Karpas-422 (cell line): ENCODE measurements at regions not wholly inside any gene's neighbourhood (a gene's known extent, or its start where the extent isn't known, plus 50 kb on each side); places are given as distances from the start of the nearest gene placed in this dataset.
A peak's percentile ranks its signal among the peaks of the same experiment; 100 is the strongest.

Experiments
- DNase-seq: peaks from one replicate; pipeline ENCODE4 v3.0.0-alpha.2; 2015
- H2AFZ ChIP-seq: fragments of 200-600 bp; sonication (generic); 2 replicates; pipeline ENCODE4 v1.6.1; 2014; ENCODE audit warnings: antibody characterized with exemption, low read length, mixed read lengths
- H3K27ac ChIP-seq: fragments of 200-600 bp; sonication (generic); 2 replicates; pipeline ENCODE4 v1.5.1; 2014; ENCODE audit warnings: mild to moderate bottlenecking, low read length, moderate library complexity
- H3K27me3 ChIP-seq: fragments of 200-600 bp; sonication (generic); 2 replicates; pipeline ENCODE4 v1.6.1; 2014; ENCODE audit warnings: low read length, mixed read lengths
- H3K36me3 ChIP-seq: fragments of 200-600 bp; sonication (generic); 2 replicates; pipeline ENCODE4 v1.6.1; 2014; ENCODE audit warnings: low read length, mixed read lengths; ENCODE audit not compliant: insufficient read depth
- H3K4me1 ChIP-seq: fragments of 200-600 bp; sonication (generic); 2 replicates; pipeline ENCODE4 v1.6.1; 2014; ENCODE audit warnings: mild to moderate bottlenecking, low read length, mixed read lengths
- H3K4me2 ChIP-seq: fragments of 200-600 bp; sonication (generic); 2 replicates; pipeline ENCODE4 v1.6.1; 2014; ENCODE audit warnings: low read length, low read depth, mild to moderate bottlenecking; ENCODE audit not compliant: poor library complexity, severe bottlenecking
- H3K4me3 ChIP-seq: fragments of 200-600 bp; sonication (generic); 2 replicates; pipeline ENCODE4 v1.5.1; 2014; ENCODE audit warnings: mild to moderate bottlenecking, antibody characterized with exemption, low read length, mixed read lengths
- H3K79me2 ChIP-seq: fragments of 200-600 bp; sonication (generic); 2 replicates; pipeline ENCODE4 v1.6.1; 2014; ENCODE audit warnings: mild to moderate bottlenecking, low read length, mixed read lengths
- H3K9ac ChIP-seq: fragments of 200-600 bp; sonication (generic); 2 replicates; pipeline ENCODE4 v1.6.0; 2014; ENCODE audit warnings: low read length
- H3K9me2 ChIP-seq: fragments of 200-600 bp; sonication (generic), shearing (Covaris generic); replicated peaks from 2 replicates; pipeline ENCODE4 v1.6.0; 2014; ENCODE audit warnings: mild to moderate bottlenecking, low read length, moderate library complexity; ENCODE audit not compliant: insufficient read depth
- H3K9me3 ChIP-seq: fragments of 300-700, 200-600 bp; sonication (generic); 2 replicates; pipeline ENCODE4 v1.6.1; 2014; ENCODE audit warnings: low read length, mixed read lengths
- H4K20me1 ChIP-seq: fragments of 200-600 bp; sonication (generic); 2 replicates; pipeline ENCODE4 v1.6.1; 2014; ENCODE audit warnings: mild to moderate bottlenecking, antibody characterized with exemption, low read length, low read depth; ENCODE audit not compliant: insufficient read depth

GRCh38 chr2:2800697-2801096 is 469.6 kb upstream of the MYT1L start:
- Histone ChIP-seq H3K9me2 (no peaks in the 10 kb centered on the region), H3K9ac (no peak overlapping the region), H3K4me3 (no peak overlapping the region), H3K36me3 (no peaks in the 10 kb centered on the region), H3K4me1 (no peaks in the 10 kb centered on the region), H3K9me3 (no peaks in the 10 kb centered on the region), H3K79me2 (no peaks in the 10 kb centered on the region), H3K27ac (no peak overlapping the region), H2AFZ (no peak overlapping the region), H3K27me3 (peaks cover 2% of the 10 kb centered on the region; the same call in 1 of the 2 replicates), H3K4me2 (no peak overlapping the region), H4K20me1 (no peaks in the 10 kb centered on the region)
- peak; percentile 9 for DNase-seq

- H3K9me3 ChIP-seq, result no peaks in the 10 kb centered on the region
Measured at GRCh38 chr2:2800001-2800400, 468.9 kb upstream of the MYT1L start.

GRCh38 chr2:2799151-2799697 is 468.1 kb upstream of the MYT1L start:
- H3K27ac ChIP-seq, result no peak overlapping the region
- no peak overlapping the region for H3K4me3 ChIP-seq
- no peaks in the 10 kb centered on the region for H3K79me2 ChIP-seq
- no peaks in the 10 kb centered on the region for H3K36me3 ChIP-seq
- no peaks in the 10 kb centered on the region for H3K4me1 ChIP-seq
- H3K9me3 ChIP-seq, result no peaks in the 10 kb centered on the region
- DNase-seq, result peak; percentile 4
- H2AFZ ChIP-seq, result no peak overlapping the region
- no peaks in the 10 kb centered on the region for H3K9me2 ChIP-seq
- H4K20me1 ChIP-seq, result no peaks in the 10 kb centered on the region
- H3K9ac ChIP-seq, result no peak overlapping the region
- H3K27me3 ChIP-seq, result peaks cover 2% of the 10 kb centered on the region; the same call in 1 of the 2 replicates
- H3K4me2 ChIP-seq, result no peak overlapping the region

More at GRCh38 chr2:2800001-2800400, 468.9 kb upstream of the MYT1L start:
- H3K79me2 ChIP-seq, result no peaks in the 10 kb centered on the region
- no peaks in the 10 kb centered on the region for H4K20me1 ChIP-seq
- no peak overlapping the region for H3K4me2 ChIP-seq
- H3K27ac ChIP-seq, result no peak overlapping the region
- DNase-seq, result no peak
- no peak overlapping the region for H3K9ac ChIP-seq
- no peak overlapping the region for H3K4me3 ChIP-seq
- peaks cover 2% of the 10 kb centered on the region; the same call in 1 of the 2 replicates for H3K27me3 ChIP-seq
- H3K9me2 ChIP-seq, result no peaks in the 10 kb centered on the region
- no peaks in the 10 kb centered on the region for H3K4me1 ChIP-seq
- H2AFZ ChIP-seq, result no peak overlapping the region
- H3K36me3 ChIP-seq, result no peaks in the 10 kb centered on the region

- peaks cover 2% of the 10 kb centered on the region; the same call in 1 of the 2 replicates for H3K27me3 ChIP-seq
- no peaks in the 10 kb centered on the region for H4K20me1 ChIP-seq
- H2AFZ ChIP-seq, result no peak overlapping the region
- no peaks in the 10 kb centered on the region for H3K4me1 ChIP-seq
- H3K9ac ChIP-seq, result no peak overlapping the region
- H3K36me3 ChIP-seq, result no peaks in the 10 kb centered on the region
- no peak overlapping the region for H3K4me2 ChIP-seq
- DNase-seq, result peak; percentile 21
- H3K4me3 ChIP-seq, result no peak overlapping the region
- H3K9me3 ChIP-seq, result no peaks in the 10 kb centered on the region
- H3K79me2 ChIP-seq, result no peaks in the 10 kb centered on the region
- H3K9me2 ChIP-seq, result no peaks in the 10 kb centered on the region
- no peak overlapping the region for H3K27ac ChIP-seq
Measured at GRCh38 chr2:2798337-2798736, 467.3 kb upstream of the MYT1L start.

GRCh38 chr2:2797797-2798196 is 466.7 kb upstream of the MYT1L start:
- Histone ChIP-seq H3K79me2 (no peaks in the 10 kb centered on the region), H3K27me3 (peaks cover 2% of the 10 kb centered on the region; the same call in 1 of the 2 replicates), H4K20me1 (no peaks in the 10 kb centered on the region), H3K9ac (no peak overlapping the region), H3K27ac (no peak overlapping the region), H2AFZ (no peak overlapping the region), H3K9me3 (no peaks in the 10 kb centered on the region), H3K36me3 (no peaks in the 10 kb centered on the region), H3K4me3 (no peak overlapping the region), H3K9me2 (no peaks in the 10 kb centered on the region), H3K4me1 (no peaks in the 10 kb centered on the region), H3K4me2 (no peak overlapping the region)
- DNase-seq, result peak; percentile 14

DNA sequence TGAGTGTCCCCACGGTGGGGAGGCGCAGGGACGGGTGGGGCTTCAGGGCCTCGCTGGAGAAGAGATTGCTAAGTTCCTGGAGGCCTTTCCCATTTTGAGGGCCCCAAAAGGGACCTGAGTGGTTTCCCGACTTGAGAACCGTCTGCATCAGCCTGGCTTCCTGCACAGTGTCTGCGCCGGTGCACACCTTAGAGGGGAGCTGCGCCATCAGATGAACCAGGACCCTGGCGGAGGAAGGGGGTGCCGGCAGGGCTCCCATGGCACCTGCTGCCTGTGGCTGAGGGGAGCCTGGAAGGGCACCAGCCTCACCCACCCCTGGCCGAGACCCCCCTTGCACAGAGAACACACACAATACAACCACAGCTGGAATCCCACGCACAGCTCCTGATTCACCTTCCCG is 465.1 kb upstream of the MYT1L start:
- no peak for DNase-seq
- H3K27me3 ChIP-seq, result no peaks in the 10 kb centered on the region; the same call in 1 of the 2 replicates
- no peak overlapping the region for H2AFZ ChIP-seq
- H3K9ac ChIP-seq, result no peak overlapping the region
- H3K4me1 ChIP-seq, result no peaks in the 10 kb centered on the region
- no peaks in the 10 kb centered on the region for H3K9me2 ChIP-seq
- H3K79me2 ChIP-seq, result no peaks in the 10 kb centered on the region
- H3K4me3 ChIP-seq, result no peak overlapping the region
- no peak overlapping the region for H3K27ac ChIP-seq
- no peaks in the 10 kb centered on the region for H3K36me3 ChIP-seq
- no peak overlapping the region for H3K4me2 ChIP-seq
- no peaks in the 10 kb centered on the region for H4K20me1 ChIP-seq
- no peaks in the 10 kb centered on the region for H3K9me3 ChIP-seq

GRCh38 chr2:2795438-2796091 is 464.5 kb upstream of the MYT1L start:
- no peaks in the 10 kb centered on the region for H3K9me3 ChIP-seq
- H3K27me3 ChIP-seq, result no peaks in the 10 kb centered on the region; the same call in 1 of the 2 replicates
- H3K27ac ChIP-seq, result no peak overlapping the region
- no peaks in the 10 kb centered on the region for H3K4me1 ChIP-seq
- H3K9ac ChIP-seq, result no peak overlapping the region
- no peak overlapping the region for H3K4me2 ChIP-seq
- DNase-seq, result no peak
- H3K4me3 ChIP-seq, result no peak overlapping the region
- no peaks in the 10 kb centered on the region for H4K20me1 ChIP-seq
- H3K79me2 ChIP-seq, result no peaks in the 10 kb centered on the region
- H3K36me3 ChIP-seq, result no peaks in the 10 kb centered on the region
- no peak overlapping the region for H2AFZ ChIP-seq
- H3K9me2 ChIP-seq, result no peaks in the 10 kb centered on the region

- DNase-seq, result no peak
- no peaks in the 10 kb centered on the region for H3K9me2 ChIP-seq
- no peak overlapping the region for H3K4me3 ChIP-seq
Measured at GRCh38 chr2:2793925-2794560, 463.0 kb upstream of the MYT1L start.

More at GRCh38 chr2:2793925-2794560, 463.0 kb upstream of the MYT1L start:
- H3K79me2 ChIP-seq, result no peaks in the 10 kb centered on the region
- H3K9ac ChIP-seq, result no peak overlapping the region
- H3K9me3 ChIP-seq, result no peaks in the 10 kb centered on the region
- H3K36me3 ChIP-seq, result no peaks in the 10 kb centered on the region
- no peaks in the 10 kb centered on the region for H4K20me1 ChIP-seq
- no peak overlapping the region for H3K4me2 ChIP-seq
- H3K27ac ChIP-seq, result no peak overlapping the region
- H3K4me1 ChIP-seq, result peaks cover under 1% of the 10 kb centered on the region; the same call in 1 of the 2 replicates
- H3K27me3 ChIP-seq, result no peaks in the 10 kb centered on the region; the same call in 1 of the 2 replicates
- H2AFZ ChIP-seq, result no peak overlapping the region
